WTC11 (cell line): ENCODE measurements at regions not wholly inside any gene's neighbourhood (a gene's known extent, or its start where the extent isn't known, plus 50 kb on each side); places are given as distances from the start of the nearest gene placed in this dataset.

Experiments
- CTCF ChIP-seq: fragments of 200-600 bp; IDR thresholded peaks from 2 replicates; pipeline ENCODE4 v1.8.0; 2022; ENCODE audit warnings: antibody characterized with exemption
- ZSCAN18 ChIP-seq: fragments of 250-450 bp; sonication (Bioruptor Pico); IDR thresholded peaks from 2 replicates; pipeline ENCODE4 v2.1.2; 2022; ENCODE audit warnings: mild to moderate bottlenecking, moderate library complexity

DNA sequence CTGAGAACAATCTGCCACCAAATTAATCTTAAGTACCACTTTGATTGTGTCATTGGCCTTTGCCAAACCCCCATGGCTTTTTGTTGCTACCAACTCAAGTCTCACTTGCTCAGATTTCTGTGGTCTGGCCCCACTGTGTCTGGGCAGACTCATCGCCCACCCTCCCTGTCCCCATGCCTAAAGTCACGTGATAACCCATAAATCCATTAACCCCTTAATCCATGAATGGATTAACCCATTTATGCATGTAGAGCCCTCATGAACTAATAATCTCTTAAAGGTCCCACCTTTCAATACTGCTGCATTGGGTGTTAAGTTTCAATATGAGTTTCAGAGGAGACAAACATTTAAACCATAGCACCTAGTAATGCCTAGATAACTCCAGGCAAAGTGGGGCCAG is 78.5 kb upstream of the BLTP1 start:
- TF ChIP-seq CTCF (no peak), ZSCAN18 (no peak)
